M059J (cell line): ENCODE measurements at regions not wholly inside any gene's neighbourhood (a gene's known extent, or its start where the extent isn't known, plus 50 kb on each side); places are given as distances from the start of the nearest gene placed in this dataset.

ENCODE experiments used
- DNase-seq: peaks from one replicate; pipeline ENCODE4 v3.0.0-alpha.2; 2012; ENCODE audit warnings: low read depth

DNA sequence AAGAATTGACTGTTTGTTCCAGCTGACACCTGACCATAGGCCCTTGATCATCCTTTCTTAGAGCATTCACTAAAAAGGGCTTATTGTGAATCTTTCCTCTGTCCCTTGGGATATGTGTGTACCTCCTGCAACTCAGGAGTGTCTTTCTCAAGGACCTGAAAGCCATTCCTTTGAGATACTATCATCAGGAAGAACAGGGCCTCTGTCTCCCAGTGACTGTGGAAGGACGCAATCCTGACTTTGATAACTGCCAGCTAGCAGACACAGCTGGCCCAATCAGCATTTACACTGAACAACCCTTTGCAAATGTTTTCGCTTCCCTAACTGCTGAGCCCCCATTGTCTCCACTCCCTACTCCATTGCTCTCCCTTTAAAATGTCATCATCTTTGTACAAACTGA, 144.4 kb downstream of the RMI1 start:
- DNase-seq: no peak

DNA sequence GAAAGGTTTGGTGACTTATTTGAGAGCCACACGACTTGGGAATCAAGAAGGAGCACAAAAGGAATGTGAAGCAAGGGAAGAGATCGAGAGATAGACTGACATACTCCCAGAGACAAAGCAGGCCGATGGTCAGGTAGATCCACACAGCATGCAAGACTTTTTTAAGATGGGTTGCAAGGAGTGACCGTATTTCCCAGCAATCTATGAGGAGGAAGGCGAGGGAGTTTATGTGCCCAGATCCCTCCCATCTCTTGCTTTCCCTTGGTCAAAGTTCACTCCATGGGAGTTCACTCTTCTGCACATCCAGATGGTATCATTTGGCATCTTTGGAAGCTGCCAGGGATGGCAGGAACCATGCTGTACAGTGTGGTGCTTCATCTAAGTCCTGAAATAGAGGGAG, 148.9 kb downstream of the RMI1 start:
- DNase-seq: no peak

DNA sequence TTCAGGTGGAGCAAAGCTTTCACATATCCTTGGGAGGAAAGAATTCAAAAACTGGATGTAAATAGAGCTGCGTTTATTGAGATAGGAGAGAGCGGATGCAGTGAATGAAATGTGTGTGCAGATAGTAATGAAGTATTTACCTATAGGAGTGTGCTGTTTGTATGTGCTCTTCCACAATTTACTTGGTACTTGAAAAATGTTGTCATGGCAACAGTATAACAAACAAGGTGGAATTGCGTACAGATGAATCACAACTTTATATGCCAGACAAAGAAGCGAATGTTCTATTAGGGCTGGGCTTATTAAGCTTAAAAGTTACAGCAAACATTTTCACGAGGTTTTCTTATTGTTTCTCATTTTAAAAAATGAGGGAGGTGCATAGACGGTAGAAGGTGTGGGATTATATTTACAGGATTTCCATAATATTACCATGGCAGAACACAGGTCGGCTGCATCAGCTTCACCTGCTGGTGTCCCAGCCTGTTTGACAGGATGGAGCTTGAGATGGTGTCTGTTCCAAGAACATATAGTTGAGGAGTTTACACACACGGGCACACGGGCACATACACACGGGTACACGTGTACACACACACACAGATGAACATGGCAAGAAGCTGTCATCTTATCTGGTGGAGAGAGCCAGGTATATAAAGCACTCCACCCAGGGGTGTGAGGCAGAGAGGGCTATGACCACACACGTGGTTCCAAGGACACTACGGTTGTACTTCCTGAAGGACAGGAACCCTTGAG, 155.7 kb downstream of the RMI1 start:
- DNase-seq: peak; percentile 90

DNA sequence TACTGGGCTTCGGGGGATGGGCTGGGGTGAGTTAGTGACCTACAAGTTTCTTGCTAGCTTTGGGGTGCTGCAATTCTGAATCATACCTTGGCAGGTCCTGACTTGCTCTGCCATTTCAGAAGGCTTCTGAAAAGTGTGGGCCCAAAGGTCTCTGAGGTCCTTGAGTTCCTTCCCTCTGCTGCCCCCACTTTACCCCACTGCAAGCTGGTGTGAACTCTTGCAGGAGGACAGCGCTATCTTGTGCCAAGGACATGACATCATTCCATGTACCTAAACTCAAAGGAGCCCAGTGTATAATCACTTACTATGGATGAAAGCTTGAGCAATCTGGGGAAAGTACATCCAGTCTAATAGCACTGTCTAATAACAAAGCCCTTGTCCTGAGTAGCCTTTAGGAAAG, 157.4 kb downstream of the RMI1 start:
- peak; percentile 21 for DNase-seq

DNA sequence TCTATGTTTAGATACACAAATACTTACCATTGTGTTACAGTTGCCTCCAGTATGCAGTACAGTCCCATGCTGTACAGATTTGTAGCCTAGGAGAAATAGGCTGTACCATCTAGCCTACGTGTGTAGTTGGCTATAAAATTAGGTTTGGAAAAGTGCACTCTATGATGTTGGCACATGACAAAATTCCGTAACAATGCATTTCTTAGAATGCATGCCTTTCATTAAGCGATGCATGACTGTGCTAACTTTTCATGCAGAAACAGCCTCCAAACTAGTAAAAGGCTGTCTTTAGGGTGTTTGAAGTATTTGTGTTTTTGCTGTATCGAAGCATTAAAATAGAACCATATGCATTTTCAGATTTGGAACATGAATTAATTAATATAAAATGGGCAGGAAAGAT, 157.9 kb downstream of the RMI1 start:
- DNase-seq: no peak

DNA sequence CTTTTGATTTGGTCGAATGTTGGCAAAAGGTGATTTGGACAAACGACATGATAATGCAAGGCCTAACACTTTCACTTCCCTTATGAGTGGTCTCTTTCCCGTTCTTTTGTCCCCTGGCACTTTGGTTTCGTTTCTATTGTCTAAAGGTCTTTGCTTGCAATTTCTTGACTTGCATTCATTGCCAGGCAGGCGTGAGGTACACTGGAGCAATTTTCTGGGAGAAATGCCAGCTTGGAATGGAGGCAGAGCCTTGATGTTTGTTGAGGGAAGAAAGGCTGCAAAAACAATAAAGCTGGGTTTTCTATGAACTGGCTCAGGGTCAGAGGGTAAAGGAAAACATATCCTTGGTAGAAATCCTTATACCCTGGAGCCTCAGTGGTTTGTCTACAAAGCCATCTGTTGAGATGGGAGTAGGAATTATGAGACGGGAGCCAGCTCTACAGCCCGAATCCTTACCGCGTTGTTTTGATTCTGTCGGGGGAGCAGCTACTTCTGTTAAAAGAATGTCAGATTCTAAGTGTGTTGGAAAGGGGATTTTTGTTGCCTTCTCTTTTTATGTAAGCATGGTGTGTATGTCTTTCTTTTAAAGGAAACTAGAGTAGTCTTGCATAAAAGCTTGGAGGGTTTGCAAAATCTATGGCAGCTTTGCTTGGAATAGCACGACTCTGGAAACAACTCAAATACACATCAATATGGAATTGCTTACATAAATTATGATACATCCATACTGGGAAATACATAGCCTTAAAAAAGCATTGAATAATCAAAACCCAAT, 158.9 kb downstream of the RMI1 start:
- peak; percentile 88 for DNase-seq

DNA sequence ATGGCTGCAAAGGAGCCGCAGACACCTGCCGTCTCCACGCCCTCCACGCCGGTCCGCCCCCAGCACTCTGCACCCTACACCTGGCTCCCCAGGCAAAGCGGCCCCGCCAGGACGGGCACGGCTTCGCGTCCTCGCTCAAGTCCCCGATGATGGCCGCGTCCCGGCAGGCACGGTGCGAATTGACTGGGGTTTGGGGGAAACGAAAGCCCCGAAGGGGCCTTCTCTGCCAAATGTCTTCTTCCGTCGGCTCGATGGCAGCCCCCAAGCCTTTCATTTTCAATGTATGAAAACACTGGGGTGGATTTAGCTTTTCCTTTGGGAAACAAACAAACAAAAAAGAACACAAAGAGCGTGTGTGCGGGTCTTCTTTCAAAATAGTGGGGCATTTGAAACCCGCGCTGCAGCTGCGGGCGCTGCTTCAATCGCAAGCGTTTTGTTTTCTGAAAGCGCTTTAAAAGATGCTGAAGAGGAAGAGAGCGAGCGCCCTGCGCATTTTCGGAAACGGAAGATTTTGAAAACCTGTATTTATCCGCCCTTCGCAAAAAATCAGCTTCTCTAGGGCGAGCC, 160.0 kb downstream of the RMI1 start:
- DNase-seq: peak; percentile 23

DNA sequence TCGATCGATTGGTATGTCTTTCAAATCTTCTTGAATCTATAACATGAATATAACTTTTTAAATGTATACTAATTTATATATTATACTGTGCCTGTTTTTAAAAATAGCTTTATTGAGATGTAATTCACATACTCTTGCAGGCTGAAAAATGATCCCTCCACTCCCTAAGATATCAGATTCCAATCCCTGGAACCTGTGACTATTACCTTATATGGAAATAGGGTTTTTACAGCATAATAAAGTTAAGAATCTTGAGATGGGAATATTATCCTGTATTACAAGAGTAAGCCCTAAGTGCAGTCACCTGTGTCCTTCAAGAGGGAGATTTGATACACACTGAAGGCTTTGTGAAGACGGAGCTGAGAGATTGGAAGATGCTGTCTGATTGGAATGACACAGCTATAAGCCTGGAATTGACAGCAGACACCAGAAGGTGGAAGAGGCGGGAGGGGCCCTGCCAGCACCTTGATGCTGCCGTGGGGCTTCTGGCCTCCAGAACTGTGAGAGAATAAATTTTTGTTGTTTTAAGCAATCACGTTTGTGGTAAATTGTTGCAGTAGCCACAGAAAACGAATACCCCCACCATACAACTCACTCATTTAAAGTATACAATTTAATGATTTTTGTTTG, 161.3 kb downstream of the RMI1 start:
- no peak for DNase-seq

DNA sequence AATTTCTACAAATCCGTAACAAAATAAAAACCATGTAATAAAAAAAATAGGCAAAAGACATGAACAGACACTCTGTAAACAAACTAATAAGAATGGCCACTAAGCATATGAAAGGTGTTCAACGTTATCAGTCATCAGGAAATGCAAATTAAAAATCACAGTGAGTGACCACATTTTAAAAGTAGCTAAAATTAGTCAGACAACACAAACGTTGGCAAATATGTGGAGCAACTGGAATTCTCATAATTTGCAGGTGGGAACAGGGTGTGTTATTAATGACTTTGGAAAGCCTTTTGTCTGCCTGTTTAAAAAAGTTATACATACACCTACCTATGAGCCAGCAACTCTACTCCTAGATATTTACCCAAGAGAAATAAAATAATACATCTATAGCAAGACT, 164.4 kb downstream of the RMI1 start:
- DNase-seq: no peak

DNA sequence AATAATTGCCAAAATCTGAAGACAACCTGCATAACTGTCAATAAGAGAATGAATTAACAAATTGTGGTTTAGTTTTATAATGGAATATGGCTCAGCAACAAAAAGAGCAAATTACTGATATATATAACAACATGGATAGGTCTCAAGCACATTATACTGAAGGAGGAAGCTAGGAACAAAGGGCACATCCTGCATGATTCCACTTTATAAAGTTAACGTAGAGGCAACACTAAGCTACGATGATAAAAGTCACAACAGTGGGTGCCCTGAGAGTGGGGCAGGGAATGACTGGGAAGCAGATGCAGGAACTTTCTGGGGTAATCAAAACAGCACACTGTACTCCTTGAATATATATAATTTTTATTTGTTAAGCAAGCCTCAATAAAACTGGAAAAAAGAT, 165.2 kb downstream of the RMI1 start:
- DNase-seq: no peak

DNA sequence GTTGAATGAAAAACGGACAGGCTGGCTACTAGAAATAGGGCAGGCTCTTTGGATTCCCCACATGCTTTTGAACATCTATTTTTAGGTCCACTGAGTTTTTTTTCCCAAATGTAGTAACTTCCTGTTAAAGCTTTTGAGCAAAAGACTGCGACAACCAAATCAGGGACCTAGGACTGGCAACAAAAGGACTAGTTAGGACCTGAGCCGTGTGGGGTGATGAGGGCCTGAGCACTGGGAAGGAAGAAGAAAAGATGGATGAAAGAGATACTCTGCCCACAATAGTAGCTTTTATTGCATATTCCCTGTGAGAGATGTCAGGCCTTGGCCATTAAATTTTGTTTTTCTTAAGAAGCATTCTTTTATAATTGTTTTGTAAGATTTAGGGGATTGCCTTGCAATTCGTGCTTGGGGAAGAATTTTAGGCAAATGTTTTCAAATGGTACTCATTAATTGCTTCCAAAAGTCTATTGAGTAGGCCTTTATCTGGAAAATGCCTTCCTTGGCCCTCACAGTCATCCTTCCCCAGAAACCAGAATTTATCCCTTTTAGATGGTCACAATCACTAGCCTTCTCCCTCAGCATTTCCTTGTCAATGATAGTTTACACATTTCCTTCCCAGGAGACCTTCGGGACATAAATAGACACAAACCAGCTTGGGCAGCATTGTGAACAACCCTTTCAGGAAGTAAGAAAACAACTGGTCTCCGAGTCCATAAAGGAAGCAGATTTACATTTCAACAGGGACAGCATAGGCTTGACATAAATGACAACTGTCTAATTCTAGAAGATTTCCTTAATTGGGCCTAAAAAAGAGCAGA, 166.5 kb downstream of the RMI1 start:
- DNase-seq: no peak

DNA sequence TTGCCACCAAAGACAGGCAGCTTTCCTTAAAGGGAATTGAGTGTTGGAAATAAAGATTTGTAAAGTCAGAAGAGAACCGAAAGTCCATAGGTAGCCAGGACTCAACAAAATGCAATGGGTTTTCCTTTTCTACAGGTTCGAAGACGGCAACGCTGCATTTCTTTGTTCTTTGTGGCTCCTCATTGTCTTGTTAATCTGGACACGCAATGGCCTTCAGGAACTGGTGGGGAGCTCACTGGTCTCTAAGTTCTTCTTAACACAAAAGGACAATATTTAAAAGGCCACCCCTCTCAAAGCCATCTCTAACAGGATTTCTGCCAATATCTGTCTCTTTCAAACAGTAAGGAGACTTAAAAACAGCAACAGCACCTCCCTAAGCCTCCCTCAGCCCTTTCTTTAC, 170.6 kb downstream of the RMI1 start:
- DNase-seq: no peak

DNA sequence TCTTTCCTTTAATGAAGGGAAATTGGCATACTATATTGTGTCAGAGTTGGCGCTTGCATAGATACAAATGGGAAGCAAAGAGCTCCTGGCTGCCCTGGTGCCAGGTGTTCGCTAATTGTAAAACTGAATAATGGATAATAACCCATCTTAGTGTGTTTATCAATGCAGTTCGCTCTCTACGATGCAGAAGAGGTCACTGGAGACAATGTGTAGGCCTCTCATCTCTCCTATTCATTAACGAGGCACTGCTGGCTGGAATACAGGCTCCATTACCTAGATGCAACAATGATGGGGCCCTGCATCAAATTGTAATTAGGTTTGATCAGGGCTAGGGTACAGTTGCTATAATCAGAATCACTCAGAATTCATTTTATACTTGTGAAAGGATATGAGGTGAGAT, 171.0 kb downstream of the RMI1 start:
- DNase-seq: no peak

DNA sequence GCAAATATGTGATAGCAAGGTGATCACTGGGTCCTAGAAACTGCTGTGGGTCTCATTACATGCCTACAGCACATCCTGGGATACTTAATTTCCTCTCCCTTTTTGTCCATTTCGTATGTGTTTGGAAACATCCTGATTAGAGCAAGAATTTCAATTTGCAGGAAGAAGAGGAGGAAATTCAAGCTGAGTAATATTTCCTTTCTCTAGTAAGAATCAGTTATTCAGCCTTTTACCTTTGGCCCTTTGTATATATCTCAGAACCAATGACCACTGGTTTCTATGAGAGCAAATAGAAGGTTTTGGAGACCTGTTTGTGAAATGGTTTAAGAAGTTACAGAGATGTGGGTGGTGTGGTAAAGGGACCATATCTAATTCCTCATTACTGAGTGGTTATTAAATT, 171.6 kb downstream of the RMI1 start:
- DNase-seq: no peak

DNA sequence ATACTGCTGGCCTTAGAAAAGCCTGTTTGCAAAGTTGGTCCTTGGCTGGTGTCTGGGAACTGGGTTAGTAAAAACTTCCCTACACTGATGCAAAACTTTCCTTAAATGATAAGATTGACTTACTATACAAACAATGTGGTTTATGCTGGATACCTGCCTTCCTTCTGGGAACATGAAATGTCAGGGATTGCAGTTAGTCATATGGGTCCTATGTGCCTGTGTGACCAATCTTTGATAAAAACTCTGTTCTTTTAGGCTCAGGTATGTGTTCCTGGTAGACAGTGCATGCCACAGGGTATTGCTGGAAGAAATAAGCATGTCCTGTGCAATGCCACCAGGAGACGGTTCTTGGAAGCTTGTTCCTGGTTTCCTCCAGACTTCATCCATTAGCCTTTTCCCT, 173.3 kb downstream of the RMI1 start:
- DNase-seq: peak; percentile 69

DNA sequence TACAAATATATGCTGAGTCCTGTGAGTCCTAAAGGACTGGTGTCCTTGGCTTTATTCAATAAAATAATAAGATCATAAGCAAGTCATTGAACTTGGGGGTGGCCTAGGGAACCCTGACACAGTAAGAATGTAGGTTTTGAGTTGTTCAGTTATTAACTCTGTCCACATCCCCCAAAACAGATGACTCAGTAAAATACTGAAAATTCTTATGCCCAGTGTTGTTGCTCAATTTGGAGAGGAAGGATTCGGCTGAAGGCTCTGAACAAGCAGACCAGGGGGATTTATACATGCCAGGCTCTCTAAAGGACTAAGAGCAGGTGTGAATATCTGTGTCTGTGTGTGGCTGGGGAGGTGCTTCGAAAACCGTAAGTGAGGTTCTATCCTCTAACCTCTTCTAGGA, 173.7 kb downstream of the RMI1 start:
- DNase-seq: peak; percentile 40

DNA sequence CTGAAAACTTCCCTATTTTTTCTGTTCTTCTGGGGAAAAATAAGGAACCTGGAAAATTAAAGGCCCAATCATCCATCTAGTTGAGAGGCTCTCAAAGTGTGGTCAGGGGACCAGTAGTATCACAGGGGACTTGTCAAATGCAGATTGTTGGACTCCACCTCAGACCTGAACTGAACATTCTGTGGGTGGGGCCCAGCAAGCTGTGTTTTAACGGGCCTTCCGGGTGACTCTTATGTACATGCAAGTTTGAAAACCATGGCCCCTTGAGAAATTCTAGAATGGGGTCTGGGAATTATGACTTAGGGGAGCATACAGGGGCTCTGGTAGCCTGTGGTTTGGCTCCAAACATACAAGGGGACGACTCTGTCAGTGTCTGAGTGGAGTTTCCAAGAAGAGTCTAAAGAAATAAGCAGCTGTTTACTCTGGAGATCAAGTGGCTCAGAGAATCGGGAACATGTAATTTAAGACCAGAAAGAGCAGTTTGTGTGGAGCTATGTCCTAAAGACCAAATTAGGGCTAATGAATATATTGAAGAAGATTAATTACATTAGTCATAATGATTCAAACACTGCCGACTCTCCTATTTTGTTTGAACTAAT, 177.4 kb downstream of the SLC28A3 start:
- no peak for DNase-seq

DNA sequence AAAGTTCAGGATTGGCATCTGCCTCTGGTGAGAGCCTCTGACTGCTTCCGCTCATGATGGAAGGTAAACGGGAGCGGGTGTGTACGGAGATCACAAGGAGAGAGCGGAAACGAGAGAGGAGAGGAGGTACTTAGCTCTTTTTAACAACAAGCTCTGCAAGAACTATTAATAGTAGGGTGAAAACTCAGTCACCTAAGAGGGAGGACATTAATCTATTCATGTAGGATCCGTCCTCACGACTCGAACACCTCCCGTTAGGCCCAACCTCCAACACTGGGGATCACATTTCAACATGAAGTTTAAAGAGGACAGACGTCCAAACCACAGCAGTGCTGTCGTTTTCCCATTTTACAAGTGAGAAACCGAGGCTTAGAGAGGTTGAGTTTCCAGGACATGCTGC, 173.7 kb downstream of the SLC28A3 start:
- no peak for DNase-seq

DNA sequence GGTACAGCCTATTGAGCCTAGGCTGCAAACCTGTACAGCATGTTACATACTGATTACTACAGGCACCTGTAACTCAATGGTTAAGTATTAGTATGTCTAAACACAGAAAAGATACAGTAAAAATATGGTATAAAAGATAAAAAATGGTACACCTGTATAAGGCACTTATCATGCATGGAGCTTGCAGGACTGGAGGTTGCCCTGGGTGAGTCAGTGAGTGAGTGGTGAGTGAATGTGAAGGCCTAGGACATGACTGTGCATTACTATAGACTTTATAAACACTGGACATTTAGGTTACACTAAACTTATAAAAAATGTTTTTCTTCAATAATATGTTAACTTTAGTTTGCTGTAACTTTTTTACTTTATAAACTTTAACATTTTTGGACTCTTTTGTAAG, 171.3 kb downstream of the SLC28A3 start:
- peak; percentile 75 for DNase-seq

DNA sequence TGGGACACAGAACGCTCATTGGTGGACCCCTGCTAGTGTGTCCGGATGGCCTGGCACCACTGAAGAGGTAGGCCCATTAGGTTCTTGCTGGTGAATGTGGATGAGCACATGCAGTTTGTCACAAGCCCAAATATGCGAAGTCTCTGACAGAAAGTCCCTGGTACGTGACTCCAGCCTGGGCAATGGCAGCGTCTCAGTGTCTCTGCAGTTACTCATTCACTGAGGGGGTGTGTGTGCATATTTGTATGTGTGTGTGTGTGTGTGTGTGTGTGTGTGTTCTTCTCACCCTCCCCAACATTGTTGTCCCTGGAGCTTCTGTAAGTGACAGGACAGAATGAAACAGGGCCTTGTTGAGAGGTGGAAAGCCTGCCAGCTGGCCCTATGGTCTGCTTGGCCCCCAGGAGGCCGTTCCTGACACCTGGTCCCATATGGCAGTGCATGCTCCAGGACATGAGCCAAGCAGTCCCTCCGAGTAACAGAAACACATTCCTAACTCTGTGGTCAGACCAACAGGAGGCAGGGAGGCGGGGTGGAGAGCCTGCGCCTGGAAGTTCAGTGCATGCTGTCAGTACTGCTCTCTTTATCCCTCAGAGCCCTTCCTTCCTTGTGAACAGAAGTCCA, 169.9 kb downstream of the SLC28A3 start:
- peak; percentile 97 for DNase-seq

DNA sequence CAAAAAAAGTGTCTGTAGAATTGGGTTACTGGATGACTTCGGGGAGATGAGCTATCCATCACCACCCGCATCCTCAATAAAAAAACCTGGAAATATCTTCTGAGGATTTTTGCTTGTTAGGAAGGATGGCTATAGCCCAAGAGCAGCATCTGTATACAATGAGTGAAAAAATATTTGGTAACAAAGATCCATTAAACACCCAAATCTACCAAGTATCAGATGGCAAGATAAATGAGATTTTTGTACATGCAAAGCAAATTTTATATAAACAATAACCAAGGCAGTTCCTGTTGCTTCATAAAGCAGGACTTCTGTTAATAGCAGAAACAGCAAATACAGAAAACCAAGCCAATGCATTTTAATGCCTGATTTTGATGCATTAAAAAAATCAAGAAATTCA, 166.6 kb downstream of the SLC28A3 start:
- DNase-seq: no peak
